Inflammatory macrophage treated with lipopolysaccharide for 4 hours (primary cell): ENCODE measurements at regions not wholly inside any gene's neighbourhood (a gene's known extent, or its start where the extent isn't known, plus 50 kb on each side); places are given as distances from the start of the nearest gene placed in this dataset.
"Not testable (repeated sequence)": the region's sequence is repeated elsewhere in the genome, so short reads cannot be mapped to it uniquely, and the experiment has no call there.

Experiments used
- DNase-seq: peaks from one replicate; pipeline ENCODE4 v3.0.0-alpha.2; 2020

DNA sequence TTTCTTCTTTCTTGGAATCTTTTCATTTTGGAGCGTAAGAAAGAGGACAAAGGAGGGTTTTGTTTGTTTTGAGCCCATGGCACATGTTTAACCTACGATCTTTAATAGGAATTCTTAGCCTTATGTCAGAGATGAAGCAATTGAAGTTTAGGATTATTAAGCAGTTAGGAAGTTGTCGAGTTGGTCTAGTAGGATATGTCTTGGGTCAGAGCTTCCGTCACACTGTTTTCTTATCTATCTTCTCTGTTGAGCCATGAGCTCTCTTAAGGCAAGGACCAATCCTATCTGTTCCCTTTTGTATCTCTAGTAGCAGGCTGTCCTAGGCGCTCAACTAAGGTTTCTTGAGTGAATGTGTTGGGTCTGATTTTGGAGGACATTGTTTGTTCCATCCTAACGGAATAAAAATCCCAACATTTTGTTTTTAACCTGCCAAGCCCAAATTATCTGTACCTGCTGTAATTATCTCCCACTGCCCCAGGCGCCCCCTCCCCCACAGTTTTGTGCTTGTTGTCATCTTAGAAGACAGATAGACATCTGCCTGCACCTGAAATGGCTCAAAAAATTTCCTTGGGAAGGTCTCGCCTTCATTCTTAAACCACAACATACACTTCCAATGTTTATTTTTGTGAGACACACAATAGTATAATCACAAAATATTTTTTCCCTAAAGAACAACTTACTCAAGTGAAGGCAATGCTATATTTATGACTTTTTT lies 95.3 kb upstream of the GADD45A start:
- no peak for DNase-seq

DNA sequence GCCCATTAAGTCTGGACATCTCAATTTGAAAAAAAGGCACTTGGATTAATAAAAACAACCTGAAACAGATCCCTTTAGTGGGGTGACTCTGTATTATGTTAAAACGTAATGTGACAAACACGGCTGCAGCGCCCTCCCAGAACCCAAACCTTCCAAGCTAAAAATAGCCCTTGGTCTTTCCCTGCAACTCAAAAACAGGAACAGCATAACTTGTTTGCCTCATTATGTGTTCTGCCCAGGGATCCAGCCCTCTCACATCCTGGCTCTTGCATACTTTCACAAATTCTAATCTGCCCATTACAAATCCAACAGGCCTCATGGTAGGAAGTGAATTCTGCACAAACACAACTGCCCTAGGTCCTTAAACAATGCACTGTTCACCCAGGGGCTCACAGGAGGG lies 94.7 kb upstream of the GADD45A start:
- peak; percentile 77 for DNase-seq

DNA sequence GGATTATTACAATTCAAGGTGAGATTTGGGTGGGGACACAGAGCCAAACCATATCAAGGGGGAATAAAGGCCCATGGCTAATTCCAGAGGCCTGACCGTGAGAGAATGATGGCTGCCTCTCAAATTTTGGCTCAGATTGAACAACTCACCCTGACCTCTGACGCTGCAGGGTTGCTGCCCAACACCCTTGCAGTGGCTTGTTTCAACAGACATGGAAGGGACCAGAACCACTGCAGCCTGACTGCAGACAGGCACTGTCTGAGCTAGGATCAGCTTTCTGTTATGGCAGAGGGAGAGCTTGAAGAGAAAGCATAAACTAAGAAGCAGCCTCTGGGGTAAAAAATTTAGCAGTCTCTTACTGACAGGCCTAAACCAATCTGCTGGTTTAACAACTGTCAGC lies 90.2 kb upstream of the GADD45A start:
- DNase-seq, result no peak

DNA sequence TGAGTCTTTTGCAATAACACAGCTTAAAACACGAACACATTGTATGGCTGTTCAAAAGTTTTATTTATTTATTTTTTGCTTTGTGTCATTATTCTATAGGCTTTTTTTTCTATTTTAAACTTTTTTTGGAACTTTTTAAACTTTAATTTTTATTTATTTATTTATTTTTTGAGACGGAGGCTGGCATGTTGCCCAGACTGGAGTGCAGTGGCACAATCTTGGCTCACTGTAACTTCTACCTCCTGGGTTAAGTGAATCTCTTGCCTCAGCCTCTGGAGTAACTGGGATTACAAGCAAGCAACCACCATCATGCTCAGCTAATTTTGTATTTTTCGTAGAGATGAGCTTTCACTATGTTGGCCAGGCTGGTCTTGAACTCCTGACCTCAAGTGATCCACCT lies 88.3 kb upstream of the GADD45A start:
- no peak for DNase-seq

DNA sequence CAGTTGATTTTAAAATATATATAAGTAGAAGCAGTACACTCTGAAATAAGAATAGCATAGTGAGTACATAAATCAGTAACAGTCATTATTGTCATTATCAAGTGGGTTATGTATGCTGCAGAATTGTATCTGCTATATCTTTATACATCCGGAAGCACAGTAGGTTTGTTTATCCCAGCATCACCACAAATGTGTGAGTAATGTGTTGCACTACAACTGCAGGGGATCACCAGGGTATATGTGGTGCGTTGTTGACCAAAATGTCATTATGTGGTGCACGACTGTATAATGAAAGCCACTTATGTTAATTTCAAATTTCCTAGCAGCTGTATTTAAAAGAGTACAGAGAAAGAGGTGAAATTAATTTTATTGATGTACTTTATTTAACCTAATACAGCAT lies 87.7 kb upstream of the GADD45A start:
- DNase-seq, result no peak

DNA sequence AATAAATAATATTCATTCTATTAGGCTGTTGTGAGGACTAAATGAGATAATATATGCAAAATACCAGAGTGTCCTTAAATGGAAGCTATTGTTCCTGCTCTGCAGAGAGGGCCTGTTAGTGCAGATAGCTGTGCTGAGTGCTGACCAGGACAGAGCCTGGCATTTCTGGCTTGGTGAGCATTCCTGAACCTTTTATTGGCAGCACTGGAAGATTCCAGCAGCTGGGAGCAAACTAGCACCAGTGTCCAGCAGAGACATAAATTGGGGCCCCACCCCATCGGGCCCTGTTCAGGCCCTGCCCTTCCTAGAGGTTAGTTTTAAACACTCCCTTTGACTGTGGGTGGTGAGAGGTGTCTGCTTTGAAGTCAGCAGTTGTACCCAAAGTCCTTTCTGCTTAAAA lies 85.9 kb upstream of the GADD45A start:
- no peak for DNase-seq

DNA sequence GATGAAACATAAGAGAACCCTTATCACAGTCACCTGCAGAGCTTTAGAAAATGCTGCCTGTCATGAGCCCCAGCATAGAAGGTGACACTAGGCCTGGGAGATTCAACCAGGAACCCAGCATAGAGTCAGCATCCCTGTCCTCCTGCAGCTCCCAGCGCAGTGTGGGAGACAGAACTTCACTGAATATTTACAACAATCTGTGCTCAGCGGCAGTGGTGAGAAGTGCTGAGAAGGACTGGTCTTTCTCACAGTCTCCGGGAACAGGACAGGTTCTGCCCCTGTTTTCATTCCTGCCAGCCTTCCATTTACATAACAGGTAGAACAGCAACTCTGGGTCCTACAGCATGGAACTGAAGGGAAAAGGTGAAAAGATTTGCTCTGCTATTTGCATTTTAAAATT lies 83.5 kb upstream of the GADD45A start:
- no peak for DNase-seq

DNA sequence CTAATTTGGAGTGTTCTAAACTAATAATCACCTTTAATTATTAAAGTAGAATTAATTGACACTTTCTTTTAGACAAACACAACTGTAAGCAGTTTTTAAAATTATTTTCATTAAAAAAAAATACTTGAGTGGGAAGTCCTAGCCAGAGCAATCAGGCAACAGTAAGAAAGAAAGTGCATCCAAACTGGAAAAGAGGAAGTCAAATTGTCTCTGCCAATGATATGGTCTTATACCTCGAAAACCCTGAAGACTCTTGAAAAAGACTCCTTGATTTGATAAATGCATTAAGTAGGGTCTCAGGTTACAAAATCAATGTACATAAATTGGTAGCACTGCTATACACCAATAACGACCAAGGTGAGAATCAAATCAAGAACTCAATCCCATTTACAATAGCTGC lies 83.0 kb upstream of the GADD45A start:
- DNase-seq, result peak; percentile 65

DNA sequence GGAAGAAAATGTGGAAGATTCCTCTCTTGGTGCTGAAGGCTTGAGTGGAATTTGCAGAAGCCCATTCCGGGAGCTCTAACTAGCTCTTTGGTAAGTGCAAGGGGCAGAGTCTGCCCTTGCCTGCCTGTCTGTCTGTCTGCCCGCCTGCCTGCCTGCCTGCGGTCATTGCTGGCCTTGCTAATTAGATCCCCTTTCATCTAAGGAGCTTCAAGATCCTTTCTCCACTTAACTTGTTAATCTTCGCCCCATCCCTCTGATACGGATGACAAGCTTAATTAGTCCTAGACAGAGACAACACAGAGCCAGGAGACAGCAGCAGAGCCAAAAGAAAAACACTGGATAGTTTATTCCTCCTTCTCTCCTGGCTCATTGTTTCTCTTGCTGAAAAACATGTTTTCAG lies 80.2 kb upstream of the GADD45A start:
- no peak for DNase-seq

DNA sequence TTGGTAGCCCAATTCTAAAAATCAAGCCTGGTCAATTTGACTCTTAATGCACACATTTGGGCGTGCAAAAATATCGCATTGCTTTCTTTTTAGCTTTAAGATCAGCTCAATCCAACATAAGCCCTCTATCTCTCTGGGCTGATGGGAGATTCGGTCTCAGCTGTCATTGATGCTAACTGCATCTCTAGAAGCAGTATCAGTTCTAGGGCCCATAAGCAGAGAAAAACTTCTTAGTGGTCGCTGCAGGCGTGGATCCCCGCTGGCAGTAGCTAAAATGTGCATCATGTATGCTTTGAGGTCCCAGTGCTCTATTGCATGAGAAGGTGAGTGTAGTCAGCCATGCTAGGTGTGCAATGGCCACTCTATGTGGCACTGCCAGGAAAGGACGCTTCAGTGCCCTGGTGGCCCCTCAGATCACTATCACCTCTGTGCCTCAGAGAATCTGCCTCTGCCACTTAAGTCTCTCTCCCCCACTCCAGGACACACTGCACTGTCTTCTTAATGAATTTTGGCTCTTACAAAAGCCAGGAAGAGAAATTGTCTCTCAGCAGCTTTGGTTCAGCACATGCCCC lies 79.7 kb upstream of the GADD45A start:
- no peak for DNase-seq

DNA sequence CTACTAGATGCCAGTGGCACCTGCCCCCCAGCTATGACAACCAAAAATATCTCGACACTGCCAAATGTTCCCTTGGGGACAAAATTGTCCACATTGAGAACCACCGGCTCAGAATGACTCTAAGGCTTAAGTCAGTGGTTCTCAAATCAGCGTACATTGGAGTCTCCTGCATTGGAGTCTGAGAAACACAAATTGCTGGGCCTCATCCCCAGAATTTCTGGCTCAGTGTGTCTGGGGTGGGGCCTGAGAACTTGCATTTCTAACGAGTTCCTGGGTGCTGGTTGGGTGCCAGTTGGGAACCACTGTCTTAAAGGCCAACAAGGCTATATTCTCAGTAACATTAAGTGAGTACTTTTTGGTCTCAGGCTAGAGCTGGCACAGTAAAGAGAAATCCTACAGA lies 77.7 kb upstream of the GADD45A start:
- DNase-seq, result no peak

DNA sequence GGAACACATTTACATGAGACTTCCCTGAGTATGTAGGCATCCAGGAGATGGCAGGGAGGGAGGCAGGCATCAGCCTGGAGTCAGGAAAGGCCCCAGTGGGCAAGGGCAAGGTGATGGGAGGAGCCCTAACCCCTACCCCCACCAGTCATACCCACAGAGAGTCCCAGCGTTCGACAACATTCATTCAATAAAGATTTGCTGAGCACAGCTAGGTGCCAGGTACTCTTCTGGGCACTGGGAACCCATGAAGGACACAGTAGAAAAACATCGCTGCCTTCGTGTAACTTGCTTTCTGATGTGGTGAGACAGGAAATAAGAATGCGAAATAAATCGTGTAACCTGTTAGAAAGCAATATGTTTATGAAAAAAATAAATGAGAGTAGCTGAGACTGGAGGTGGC lies 77.3 kb upstream of the GADD45A start:
- no peak for DNase-seq

DNA sequence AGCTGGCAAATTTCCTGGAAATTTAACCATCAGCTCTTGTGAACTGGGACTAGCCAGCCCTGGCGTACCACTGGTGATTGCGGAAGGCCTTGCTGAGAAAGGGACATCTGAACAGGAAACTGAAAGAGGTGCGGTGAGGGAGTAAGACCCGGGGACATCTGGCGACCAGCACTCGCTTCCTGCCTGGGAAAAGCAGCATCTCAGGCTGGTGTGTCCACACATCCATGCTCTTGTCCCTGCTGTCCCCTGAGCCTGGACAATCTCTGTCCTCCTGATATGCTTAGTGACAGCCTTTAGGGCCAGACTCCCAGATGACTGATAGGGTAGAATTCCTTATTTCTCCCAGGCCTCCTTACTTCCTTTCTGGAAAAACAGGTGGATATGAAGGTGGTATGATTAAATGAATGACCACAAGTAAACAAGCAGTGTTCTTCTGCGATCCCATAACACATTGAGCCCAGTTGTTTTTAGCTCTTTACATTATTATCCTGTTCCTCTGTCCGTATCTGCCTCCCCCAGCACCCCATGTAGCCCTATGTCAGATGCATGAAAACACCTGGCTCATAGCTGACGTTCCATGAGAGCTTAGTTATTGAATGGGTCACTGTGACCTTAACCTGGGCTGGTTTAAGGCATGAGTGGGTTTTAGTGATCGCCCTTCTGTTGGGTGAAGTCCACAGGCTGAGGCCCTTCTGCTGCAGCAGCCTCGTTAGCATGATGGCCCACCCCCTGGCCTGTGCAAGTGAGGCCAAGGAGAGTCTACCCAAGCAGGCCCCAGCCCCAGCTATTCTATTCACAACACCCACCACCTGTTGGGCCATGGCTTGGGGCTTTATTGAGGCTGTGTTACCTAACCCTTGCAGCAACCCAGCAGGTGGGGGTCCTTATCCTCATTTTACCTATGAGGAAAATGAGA lies 76.1 kb upstream of the GADD45A start:
- no peak for DNase-seq

DNA sequence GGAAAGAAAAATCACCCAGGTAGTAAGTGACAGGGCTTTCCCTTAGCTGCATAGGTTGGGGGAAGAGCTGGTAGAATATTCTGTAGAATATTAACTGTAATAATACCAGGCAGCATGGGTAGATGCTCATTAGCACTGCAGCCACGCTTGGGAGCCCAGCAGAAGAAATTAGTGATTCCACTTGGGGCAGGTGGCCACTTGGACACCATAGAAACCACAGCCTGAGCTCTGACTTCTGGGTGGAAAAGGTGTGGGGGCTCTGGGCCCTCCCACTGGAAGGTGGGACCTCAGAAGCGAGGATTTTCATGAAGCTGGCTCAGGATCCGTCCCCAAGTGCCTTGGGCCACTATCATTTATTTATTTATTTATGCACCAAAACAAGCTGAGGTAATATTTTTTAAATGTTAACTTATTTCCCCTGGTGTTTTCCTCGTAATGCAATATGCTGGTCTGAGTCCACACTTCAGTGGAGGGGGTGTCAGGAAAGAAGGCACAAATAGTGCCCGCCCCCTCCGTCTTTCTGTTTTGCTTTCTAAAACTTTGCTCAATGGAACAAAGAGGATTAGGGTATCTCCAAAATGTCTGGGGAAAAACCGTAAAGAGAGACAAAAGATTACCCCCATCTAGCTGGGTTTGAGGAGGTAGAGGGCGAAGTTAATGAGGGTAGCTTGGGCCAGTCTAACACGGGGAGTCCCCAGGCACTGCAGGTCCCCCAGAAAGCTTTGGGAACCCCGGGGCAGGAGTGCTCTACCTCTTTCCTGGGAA lies 75.2 kb upstream of the GADD45A start:
- DNase-seq, result peak; percentile 21

DNA sequence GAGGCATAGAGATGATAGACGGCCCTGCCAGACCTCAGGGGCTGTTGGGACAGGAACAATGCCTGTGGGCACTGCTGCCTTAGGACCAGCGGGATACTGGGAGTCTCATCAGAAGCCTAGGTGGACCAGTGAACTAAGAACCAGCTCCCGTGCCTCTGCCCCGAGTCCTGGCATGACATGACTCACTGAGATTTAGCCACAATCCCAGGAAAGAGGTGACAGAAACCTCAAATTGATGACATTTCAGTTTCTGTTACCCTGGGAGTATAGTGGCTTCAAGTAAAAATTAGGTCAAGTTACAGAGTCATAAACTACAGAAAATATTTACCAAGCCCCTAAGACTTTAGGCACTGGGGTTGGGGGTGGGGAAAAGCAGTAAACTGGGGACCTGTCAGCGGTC lies 74.6 kb upstream of the GADD45A start:
- no peak for DNase-seq

DNA sequence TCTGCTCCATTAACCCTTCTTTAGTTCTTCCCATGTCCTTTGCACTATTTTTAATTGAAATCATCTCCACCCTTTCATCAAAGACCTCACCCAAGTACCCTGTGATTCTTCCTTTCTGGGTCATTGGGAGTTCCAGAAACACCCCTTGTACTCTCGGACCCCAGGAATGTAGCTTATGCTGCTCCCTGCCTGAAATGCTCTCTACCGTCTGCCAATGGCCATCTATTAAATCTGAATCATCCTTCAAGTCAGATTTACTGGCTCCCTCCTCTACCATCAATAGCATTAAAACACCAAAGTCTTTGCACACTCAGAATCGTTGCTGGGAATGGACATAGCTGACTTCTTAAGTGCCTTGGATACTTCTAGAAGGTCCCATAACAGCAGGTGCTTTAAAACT lies 73.2 kb upstream of the GADD45A start:
- no peak for DNase-seq

DNA sequence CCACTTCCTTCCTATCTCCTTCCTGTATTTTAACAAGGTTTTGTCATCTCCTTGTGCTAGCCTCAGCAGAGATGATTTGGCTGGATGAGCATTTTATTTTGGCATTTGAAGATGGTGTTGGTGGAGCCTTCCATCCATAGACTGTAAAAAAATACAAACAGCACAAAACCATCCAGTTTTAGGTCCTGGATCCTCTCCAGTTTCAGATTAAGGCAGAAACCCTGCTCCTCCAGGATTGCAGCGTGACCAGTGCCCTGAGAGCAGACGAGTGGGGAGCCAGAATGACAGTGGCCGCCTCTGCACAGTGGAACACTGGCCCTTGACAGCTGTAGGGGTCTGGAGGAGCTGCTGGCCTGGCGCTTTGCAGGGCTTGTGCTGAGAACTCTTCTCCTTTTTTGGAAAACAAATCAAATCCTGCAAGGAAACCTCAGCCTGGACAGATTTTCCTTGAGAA lies 72.2 kb upstream of the GADD45A start:
- no peak for DNase-seq

DNA sequence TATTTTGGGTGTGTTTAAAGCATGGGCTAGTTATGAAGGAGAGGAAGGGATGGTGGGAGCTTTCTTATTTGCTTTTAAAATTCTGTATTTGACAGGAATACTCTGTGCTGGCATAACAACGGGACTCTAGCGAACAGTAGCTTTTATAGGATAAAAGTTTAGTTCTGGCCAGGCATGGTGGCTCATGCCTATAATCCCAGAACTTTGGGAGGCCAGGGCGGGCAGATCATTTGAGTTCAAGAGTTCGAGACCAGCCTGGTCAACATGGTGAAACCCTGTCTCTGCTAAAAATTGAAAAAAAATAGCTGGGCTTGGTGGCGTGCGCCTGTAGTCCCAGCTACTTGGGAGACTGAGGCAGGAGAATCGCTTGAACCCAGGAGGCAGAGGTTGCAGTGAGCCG lies 71.5 kb upstream of the GADD45A start:
- DNase-seq, result not testable (repeated sequence)

DNA sequence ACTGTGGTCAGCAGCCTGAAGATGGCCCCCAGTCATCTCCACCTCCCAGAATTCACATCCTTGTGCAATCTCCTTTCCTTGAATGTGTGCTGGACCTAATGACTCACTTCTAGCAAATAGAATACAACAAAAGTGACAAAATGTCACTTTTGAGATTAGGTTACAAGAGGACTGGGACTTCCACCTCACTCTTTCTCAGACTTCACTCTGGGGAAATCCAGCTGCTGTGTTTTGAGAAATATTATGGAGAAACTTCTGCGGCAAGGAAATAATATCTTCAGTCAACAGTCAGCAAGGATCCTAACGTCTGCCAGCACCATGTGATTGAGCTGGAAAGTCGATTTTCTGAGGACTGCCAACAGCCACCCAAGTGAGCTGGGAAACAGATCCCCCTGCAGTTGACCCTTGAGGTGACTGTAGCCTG lies 70.5 kb upstream of the GADD45A start:
- peak; percentile 44 for DNase-seq

DNA sequence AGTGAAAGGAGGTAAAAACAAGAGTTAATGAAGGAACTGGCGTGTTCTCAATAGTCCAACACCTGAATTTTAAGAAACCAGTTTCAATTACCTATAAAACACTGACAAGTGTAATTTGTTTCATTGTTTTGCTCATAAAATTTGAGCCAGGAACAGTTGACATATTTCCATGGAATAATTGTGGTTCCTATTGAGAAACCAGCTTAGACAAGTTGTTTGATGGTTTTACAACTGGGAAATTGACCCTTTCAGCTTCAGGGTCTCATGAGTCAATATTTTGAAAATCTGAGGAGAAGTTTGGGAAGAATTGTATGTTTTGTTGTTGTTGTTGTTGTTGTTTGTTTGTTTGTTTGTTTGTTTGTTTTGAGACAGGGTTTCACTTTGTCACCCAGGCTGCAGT lies 69.1 kb upstream of the GADD45A start:
- DNase-seq, result no peak

DNA sequence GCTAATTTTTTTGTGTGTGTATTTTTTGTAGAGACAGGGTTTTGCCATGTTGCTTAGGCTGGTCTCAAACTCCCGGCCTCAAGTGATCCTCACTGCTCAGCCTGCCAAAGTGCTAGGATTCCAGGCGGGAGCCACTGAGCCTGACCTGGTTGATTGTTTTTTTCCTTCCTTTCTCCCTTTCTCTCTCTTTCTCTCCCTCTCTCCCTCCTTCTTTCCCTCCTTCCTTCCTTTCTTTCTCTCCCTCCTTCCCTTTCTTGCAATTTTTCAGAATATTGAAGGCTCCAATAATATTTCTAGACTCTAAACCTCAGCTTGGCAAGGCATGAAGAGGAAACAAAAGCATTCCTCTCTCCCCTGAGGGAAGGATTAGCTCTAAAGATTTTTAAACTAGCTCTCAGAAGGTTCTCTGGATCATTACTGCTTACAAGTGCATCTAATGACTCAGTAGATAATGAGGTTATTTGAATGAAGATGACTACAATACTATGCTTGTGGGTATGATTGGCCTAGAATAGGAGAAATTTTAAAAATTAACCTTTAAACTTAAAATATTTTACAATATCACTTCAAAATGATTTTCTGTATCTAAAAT lies 68.5 kb upstream of the GADD45A start:
- no peak for DNase-seq

DNA sequence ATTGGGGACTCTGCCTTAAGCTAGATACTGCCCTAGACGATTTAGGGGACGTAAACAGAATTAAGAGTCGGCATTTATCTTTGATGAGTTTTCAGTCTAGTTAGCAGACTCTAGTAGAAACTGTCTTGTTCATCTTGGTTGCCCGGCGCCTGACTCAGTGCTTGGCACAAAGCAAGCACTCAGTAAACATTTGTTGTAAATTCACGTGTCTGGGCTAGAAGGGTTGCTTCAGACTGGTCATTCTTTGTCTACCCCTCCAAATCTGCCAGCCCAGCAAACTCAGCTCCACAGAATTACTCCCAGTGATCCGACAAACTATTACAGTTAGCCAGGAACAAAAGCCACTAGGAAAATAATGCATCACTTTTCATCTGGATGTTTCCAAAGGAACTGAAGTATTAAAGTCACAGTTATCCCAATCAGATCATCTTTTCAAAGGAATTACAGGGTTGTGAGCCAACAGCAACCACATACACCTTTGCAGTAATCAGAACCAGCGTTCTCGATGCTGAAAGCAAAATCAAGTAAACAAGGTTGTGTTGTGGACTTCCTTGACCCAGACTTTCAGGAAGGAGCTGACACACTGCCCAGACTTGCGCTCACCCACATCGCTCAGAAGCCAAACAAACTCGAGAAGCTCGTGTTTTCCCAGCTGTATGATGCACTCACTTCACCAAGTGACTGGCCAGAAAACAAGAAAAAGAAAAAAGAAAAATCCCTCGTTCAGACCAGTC lies 66.5 kb upstream of the GADD45A start:
- DNase-seq, result no peak
